HG03135 (cell line): ENCODE measurements at regions not wholly inside any gene's neighbourhood (a gene's known extent, or its start where the extent isn't known, plus 50 kb on each side); places are given as distances from the start of the nearest gene placed in this dataset.
"Not testable (repeated sequence)": the region's sequence is repeated elsewhere in the genome, so short reads cannot be mapped to it uniquely, and the experiment has no call there.

Experiments used
- ATAC-seq: cut with Tn5 transposase; IDR thresholded peaks from one replicate; pipeline ENCODE4 v1.9.1; 2021; ENCODE audit warnings: mild to moderate bottlenecking, moderate library complexity; ENCODE audit not compliant: unreplicated experiment

- peak; percentile 85 for ATAC-seq
These were observed 101.5 kb upstream of the MARCKS start for GRCh38 chr6:113755449-113756289.

- ATAC-seq, result no peak
These were observed 100.9 kb upstream of the MARCKS start for GRCh38 chr6:113756290-113756665.

- no peak for ATAC-seq
These were observed 98.9 kb upstream of the MARCKS start for GRCh38 chr6:113758214-113758613.

- no peak for ATAC-seq
These were observed 98.1 kb upstream of the MARCKS start for GRCh38 chr6:113758826-113759574.

GRCh38 chr6:113762641-113763040 is 94.5 kb upstream of the MARCKS start:
- ATAC-seq, result no peak

- ATAC-seq, result no peak
These were observed 93.8 kb upstream of the MARCKS start for GRCh38 chr6:113763311-113763766.

- peak; percentile 59 for ATAC-seq
These were observed 93.3 kb upstream of the MARCKS start for GRCh38 chr6:113763876-113764275.

- no peak for ATAC-seq
These were observed 91.2 kb upstream of the MARCKS start for GRCh38 chr6:113765909-113766308.

- no peak for ATAC-seq
These were observed 89.2 kb upstream of the MARCKS start for GRCh38 chr6:113767985-113768384.

GRCh38 chr6:113772961-113773360 is 84.2 kb upstream of the MARCKS start:
- no peak for ATAC-seq

- no peak for ATAC-seq
These were observed 82.9 kb upstream of the MARCKS start for GRCh38 chr6:113774127-113774825.

- ATAC-seq, result no peak
These were observed 80.1 kb upstream of the MARCKS start for GRCh38 chr6:113776998-113777397.

GRCh38 chr6:113777601-113778000 is 79.5 kb upstream of the MARCKS start:
- no peak for ATAC-seq

GRCh38 chr6:113779656-113780055 is 77.5 kb upstream of the MARCKS start:
- ATAC-seq, result no peak

GRCh38 chr6:113782636-113783035 is 74.5 kb upstream of the MARCKS start:
- ATAC-seq, result no peak

GRCh38 chr6:113786168-113786567 is 71.0 kb upstream of the MARCKS start:
- ATAC-seq, result no peak

- no peak for ATAC-seq
These were observed 68.6 kb upstream of the MARCKS start for GRCh38 chr6:113788586-113788985.

GRCh38 chr6:113791225-113791624 is 65.9 kb upstream of the MARCKS start:
- not testable (repeated sequence) for ATAC-seq

GRCh38 chr6:113795371-113795770 is 61.8 kb upstream of the MARCKS start:
- ATAC-seq, result not testable (repeated sequence)

- ATAC-seq, result no peak
These were observed 61.1 kb upstream of the MARCKS start for GRCh38 chr6:113796038-113796437.

- ATAC-seq, result no peak
These were observed 54.4 kb upstream of the MARCKS start for GRCh38 chr6:113802779-113803178.
